IPS DF 6.9 (cell line): ENCODE measurements at regions not wholly inside any gene's neighbourhood (a gene's known extent, or its start where the extent isn't known, plus 50 kb on each side); places are given as distances from the start of the nearest gene placed in this dataset.

Experiments
- DNase-seq: peaks from one replicate; pipeline ENCODE4 v3.0.0-alpha.2; 2013; ENCODE audit warnings: low read depth, low spot score
- H3K27ac ChIP-seq: one replicate; pipeline ENCODE4 v1.5.1; 2013; ENCODE audit warnings: low read length, control low read depth
- H3K27me3 ChIP-seq: 2 replicates; pipeline ENCODE4 v1.6.1; 2013; ENCODE audit warnings: mild to moderate bottlenecking, low read length; ENCODE audit not compliant: control insufficient read depth, insufficient read depth
- H3K36me3 ChIP-seq: 2 replicates; pipeline ENCODE4 v1.6.1; 2013; ENCODE audit warnings: low read length; ENCODE audit not compliant: control insufficient read depth, insufficient read depth
- H3K4me1 ChIP-seq: 2 replicates; pipeline ENCODE4 v1.6.1; 2013; ENCODE audit warnings: low read length; ENCODE audit not compliant: control insufficient read depth, insufficient read depth
- H3K4me3 ChIP-seq: 2 replicates; pipeline ENCODE4 v1.5.1; 2013; ENCODE audit warnings: mild to moderate bottlenecking, low read length
- H3K9me3 ChIP-seq: 2 replicates; pipeline ENCODE4 v1.6.1; 2013; ENCODE audit warnings: low read length, inconsistent platforms; ENCODE audit not compliant: control insufficient read depth, insufficient read depth
- WGBS: extraction: QIAGEN DNeasy Blood & Tissue Kit; methylation state at CpG from one replicate; pipeline ENCODE4 v1.1.7; 2013; ENCODE audit warnings: mixed read lengths, missing lambda C conversion rate; ENCODE audit not compliant: insufficient read length, insufficient coverage; 5-methylcytosine and 5-hydroxymethylcytosine counted together

GRCh38 chr5:135649435-135649834 is 70.6 kb upstream of the CXCL14 start:
- H3K9me3 ChIP-seq: no peaks in the 10 kb centered on the region
- no peak overlapping the region for H3K27ac ChIP-seq
- no peak for DNase-seq
- no peak overlapping the region for H3K4me3 ChIP-seq
- H3K27me3 ChIP-seq: no peaks in the 10 kb centered on the region
- no peaks in the 10 kb centered on the region for H3K4me1 ChIP-seq
- no CpG with 5 or more reads among the region's 3 CpGs for WGBS
- no peaks in the 10 kb centered on the region for H3K36me3 ChIP-seq

GRCh38 chr5:135648116-135648515 is 69.3 kb upstream of the CXCL14 start:
- Histone ChIP-seq H3K9me3 (no peaks in the 10 kb centered on the region), H3K27ac (no peak overlapping the region), H3K4me3 (no peak overlapping the region), H3K4me1 (no peaks in the 10 kb centered on the region), H3K27me3 (no peaks in the 10 kb centered on the region), H3K36me3 (no peaks in the 10 kb centered on the region)
- no peak for DNase-seq
- no CpG with 5 or more reads among the region's 2 CpGs for whole genome bisulfite sequencing

- WGBS: no CpG with 5 or more reads among the region's 8 CpGs
- Histone ChIP-seq H3K36me3 (no peaks in the 10 kb centered on the region), H3K4me3 (no peak overlapping the region), H3K4me1 (no peaks in the 10 kb centered on the region), H3K9me3 (no peaks in the 10 kb centered on the region), H3K27me3 (no peaks in the 10 kb centered on the region), H3K27ac (no peak overlapping the region)
- no peak for DNase-seq
Measured at GRCh38 chr5:135645336-135646180, 66.8 kb upstream of the CXCL14 start.

- Histone ChIP-seq H3K36me3 (no peaks in the 10 kb centered on the region), H3K4me1 (no peaks in the 10 kb centered on the region), H3K27ac (no peak overlapping the region), H3K9me3 (no peaks in the 10 kb centered on the region), H3K27me3 (no peaks in the 10 kb centered on the region), H3K4me3 (no peak overlapping the region)
- no CpG with 5 or more reads among the region's 6 CpGs for WGBS
- DNase-seq: no peak
Measured at GRCh38 chr5:135644816-135645215, 66.0 kb upstream of the CXCL14 start.

GRCh38 chr5:135643881-135644766 is 65.3 kb upstream of the CXCL14 start:
- Histone ChIP-seq H3K9me3 (no peaks in the 10 kb centered on the region), H3K4me3 (no peak overlapping the region), H3K27ac (no peak overlapping the region), H3K27me3 (no peaks in the 10 kb centered on the region), H3K36me3 (no peaks in the 10 kb centered on the region), H3K4me1 (no peaks in the 10 kb centered on the region)
- no CpG with 5 or more reads among the region's 4 CpGs for WGBS
- DNase-seq: no peak

- Histone ChIP-seq H3K36me3 (no peaks in the 10 kb centered on the region), H3K4me1 (no peaks in the 10 kb centered on the region), H3K27ac (no peak overlapping the region), H3K9me3 (no peaks in the 10 kb centered on the region), H3K4me3 (no peak overlapping the region), H3K27me3 (no peaks in the 10 kb centered on the region)
- WGBS: no CpG with 5 or more reads among the region's 10 CpGs
- no peak for DNase-seq
Measured at GRCh38 chr5:135642934-135643333, 64.1 kb upstream of the CXCL14 start.

GRCh38 chr5:135642488-135642870 is 63.7 kb upstream of the CXCL14 start:
- Histone ChIP-seq H3K4me1 (no peaks in the 10 kb centered on the region), H3K9me3 (no peaks in the 10 kb centered on the region), H3K27ac (no peak overlapping the region), H3K36me3 (no peaks in the 10 kb centered on the region), H3K27me3 (no peaks in the 10 kb centered on the region), H3K4me3 (no peak overlapping the region)
- DNase-seq: no peak
- no CpG with 5 or more reads among the region's 3 CpGs for WGBS

GRCh38 chr5:135641734-135642487 is 63.1 kb upstream of the CXCL14 start:
- no peaks in the 10 kb centered on the region for H3K36me3 ChIP-seq
- no peaks in the 10 kb centered on the region for H3K27me3 ChIP-seq
- H3K4me3 ChIP-seq: no peak overlapping the region
- H3K9me3 ChIP-seq: no peaks in the 10 kb centered on the region
- H3K27ac ChIP-seq: no peak overlapping the region
- WGBS: no CpG with 5 or more reads among the region's 3 CpGs
- DNase-seq: no peak
- H3K4me1 ChIP-seq: no peaks in the 10 kb centered on the region

- Histone ChIP-seq H3K9me3 (no peaks in the 10 kb centered on the region), H3K36me3 (no peaks in the 10 kb centered on the region), H3K4me3 (no peak overlapping the region), H3K27me3 (no peaks in the 10 kb centered on the region), H3K27ac (no peak overlapping the region), H3K4me1 (no peaks in the 10 kb centered on the region)
- WGBS: no CpG with 5 or more reads among the region's 1 CpG
- DNase-seq: no peak
Measured at GRCh38 chr5:135641319-135641718, 62.5 kb upstream of the CXCL14 start.

- no peak overlapping the region for H3K27ac ChIP-seq
- no peaks in the 10 kb centered on the region for H3K4me1 ChIP-seq
- H3K9me3 ChIP-seq: no peaks in the 10 kb centered on the region
- no peak overlapping the region for H3K4me3 ChIP-seq
- WGBS: no CpG with 5 or more reads among the region's 5 CpGs
- DNase-seq: no peak
- no peaks in the 10 kb centered on the region for H3K36me3 ChIP-seq
- no peaks in the 10 kb centered on the region for H3K27me3 ChIP-seq
Measured at GRCh38 chr5:135635451-135635850, 56.7 kb upstream of the CXCL14 start.
